Liver (tissue), 8 donors: ENCODE measurements at regions not wholly inside any gene's neighbourhood (a gene's known extent, or its start where the extent isn't known, plus 50 kb on each side); places are given as distances from the start of the nearest gene placed in this dataset.
A peak's percentile ranks its signal among the peaks of the same experiment; 100 is the strongest.

ENCODE experiments used
- DNase-seq: peaks from one replicate; pipeline ENCODE4 v3.0.0-alpha.2; 2017; ENCODE audit warnings: low spot score
- H3K27ac ChIP-seq, 2 donors: one replicate each; pipeline ENCODE4 v1.7.0; 2013; ENCODE audit warnings: inconsistent platforms in 2 of 2, low read length in 2 of 2, control low read depth in 1 of 2, low read depth in 1 of 2, mild to moderate bottlenecking in 1 of 2
- H3K27me3 ChIP-seq, 4 donors: one replicate each; pipeline versions ENCODE4 v1.6.1 to v1.7.0; 2013; ENCODE audit warnings: low read length in 3 of 4, inconsistent platforms in 1 of 4, mild to moderate bottlenecking in 1 of 4, moderate library complexity in 1 of 4; ENCODE audit not compliant: control insufficient read depth in 4 of 4, insufficient read depth in 4 of 4
- H3K36me3 ChIP-seq, 4 donors: one replicate each; pipeline versions ENCODE4 v1.6.1 to v1.7.0; 2013; ENCODE audit warnings: low read length in 3 of 4, mild to moderate bottlenecking in 3 of 4, low read depth in 1 of 4, moderate library complexity in 1 of 4; ENCODE audit not compliant: control insufficient read depth in 4 of 4, insufficient read depth in 3 of 4
- H3K4me1 ChIP-seq, 4 donors: one replicate each; pipeline versions ENCODE4 v1.6.1 to v1.7.0; 2013; ENCODE audit warnings: low read length in 3 of 4, mild to moderate bottlenecking in 3 of 4, moderate library complexity in 1 of 4; ENCODE audit not compliant: control insufficient read depth in 4 of 4, insufficient read depth in 4 of 4
- H3K4me3 ChIP-seq, 3 donors: one replicate each; pipeline versions ENCODE4 v1.6.1 to v1.7.0; 2013; ENCODE audit warnings: low read length in 3 of 3, control low read depth in 1 of 3, low read depth in 1 of 3, mild to moderate bottlenecking in 1 of 3
- H3K9ac ChIP-seq, 2 donors: one replicate each; pipeline ENCODE4 v1.7.0; 2013; ENCODE audit warnings: low read length in 2 of 2, mild to moderate bottlenecking in 2 of 2, moderate library complexity in 2 of 2, control low read depth in 1 of 2, low read depth in 1 of 2
- H3K9me3 ChIP-seq, 4 donors: one replicate each; pipeline versions ENCODE4 v1.6.1 to v1.7.0; 2013; ENCODE audit warnings: low read length in 3 of 4; ENCODE audit not compliant: control insufficient read depth in 4 of 4
- ATF3 ChIP-seq: IDR thresholded peaks from 2 replicates; pipeline ENCODE4 v1.6.1; 2016; ENCODE audit warnings: antibody characterized with exemption
- CTCF ChIP-seq: fragments of 150-350 bp; IDR thresholded peaks from 2 replicates; pipeline ENCODE4 v1.5.1; 2017; ENCODE audit warnings: improper control_type of control experiment, low read depth, low read length; ENCODE audit not compliant: missing input control
- EGR1 ChIP-seq, 2 donors: IDR thresholded peaks; 2 replicates each; pipeline ENCODE4 v1.6.1; 2016 to 2018; ENCODE audit warnings: antibody characterized with exemption in 2 of 2, low read depth in 2 of 2
- FOXA2 ChIP-seq: IDR thresholded peaks from 2 replicates; pipeline ENCODE4 v1.6.1; 2016; ENCODE audit warnings: antibody characterized with exemption
- GABPA ChIP-seq, 2 donors: IDR thresholded peaks in 1 of 2; conservative IDR thresholded peaks in 1 of 2; 2 replicates each; pipeline ENCODE4 v1.6.1; 2016; ENCODE audit warnings: antibody characterized with exemption in 2 of 2, mild to moderate bottlenecking in 1 of 2, moderate library complexity in 1 of 2
- HNF4A ChIP-seq, 2 donors: conservative IDR thresholded peaks; 2 replicates each; pipeline ENCODE4 v1.6.1; 2016; ENCODE audit warnings: antibody characterized with exemption in 2 of 2, mild to moderate bottlenecking in 2 of 2
- HNF4G ChIP-seq: IDR thresholded peaks from 2 replicates; pipeline ENCODE4 v1.6.1; 2016; ENCODE audit warnings: antibody characterized with exemption
- MAX ChIP-seq: IDR thresholded peaks from 2 replicates; pipeline ENCODE4 v1.6.1; 2016; ENCODE audit warnings: antibody characterized with exemption
- NR2F2 ChIP-seq: IDR thresholded peaks from 2 replicates; pipeline ENCODE4 v1.6.1; 2016; ENCODE audit warnings: antibody characterized with exemption
- RAD21 ChIP-seq, 2 donors: IDR thresholded peaks; 2 replicates each; pipeline ENCODE4 v1.6.1; 2016; ENCODE audit warnings: antibody characterized with exemption in 2 of 2, mild to moderate bottlenecking in 2 of 2
- RXRA ChIP-seq, 2 donors: IDR thresholded peaks; 2 replicates each; pipeline ENCODE4 v1.6.1; 2017 to 2018; ENCODE audit warnings: antibody characterized with exemption in 2 of 2, mild to moderate bottlenecking in 1 of 2
- SP1 ChIP-seq: IDR thresholded peaks from 2 replicates; pipeline ENCODE4 v1.6.1; 2018; ENCODE audit warnings: antibody characterized with exemption, mild to moderate bottlenecking
- TAF1 ChIP-seq: conservative IDR thresholded peaks from 2 replicates; pipeline ENCODE4 v1.6.1; 2016; ENCODE audit warnings: antibody characterized with exemption, mild to moderate bottlenecking
- YY1 ChIP-seq: IDR thresholded peaks from 2 replicates; pipeline ENCODE4 v1.6.1; 2016; ENCODE audit warnings: antibody characterized with exemption, mild to moderate bottlenecking
- ZBTB33 ChIP-seq: IDR thresholded peaks from 2 replicates; pipeline ENCODE4 v1.6.1; 2016; ENCODE audit warnings: antibody characterized with exemption
- WGBS: extraction: QIAGEN DNeasy Blood & Tissue Kit; methylation state at CpG from one replicate; pipeline ENCODE4 v1.1.7; 2013; 5-methylcytosine and 5-hydroxymethylcytosine counted together
- donor health status: healthy.
- donor health status: healthy.
- donor health status: healthy.
- donor health status: healthy.
- donor health status: healthy.

GRCh38 chr13:32838945-32839344 lies 177.3 kb upstream of the KL start:
- no peaks in the 10 kb centered on the region for H3K27me3 ChIP-seq
- H3K36me3 ChIP-seq, result no peaks in the 10 kb centered on the region
- TF ChIP-seq FOXA2 (peak; percentile 42), TAF1 (no peak), MAX (no peak), SP1 (peak; percentile 79), HNF4G (no peak), NR2F2 (no peak), ZBTB33 (no peak), YY1 (no peak), HNF4A (conservative IDR thresholded peaks at IDR 0.05) (peak; percentile 4 to 36), CTCF (no peak), RAD21 (IDR thresholded peaks at IDR 0.05) (peak; percentile 40 to 54), RXRA (IDR thresholded peaks at IDR 0.05) (peak; percentile 32 to 37), GABPA (IDR thresholded peaks at IDR 0.05 in 1 of 2, conservative IDR thresholded peaks at IDR 0.05 in 1 of 2) (no peak)
- peaks cover 0 to 6% (median 5%) of the 10 kb centered on the region in 4 donors for H3K4me1 ChIP-seq
- peak overlapping the region; percentile 21 to 66 for H3K27ac ChIP-seq
- 17% methylated on average over 3 of the region's 3 CpGs for WGBS
- no peak for DNase-seq
- H3K9me3 ChIP-seq, result no peaks in the 10 kb centered on the region
- no peak overlapping the region for H3K4me3 ChIP-seq
- peak overlapping the region in 1 of 2 donors; percentile 11 for H3K9ac ChIP-seq

GRCh38 chr13:32840113-32840512 lies 176.1 kb upstream of the KL start:
- no peak for DNase-seq
- 88% methylated on average over 5 of the region's 5 CpGs for WGBS
- no peak overlapping the region for H3K27ac ChIP-seq
- TF ChIP-seq ATF3, result no peak
- no peak for TF ChIP-seq ZBTB33
- TF ChIP-seq EGR1 (IDR thresholded peaks at IDR 0.05; ENCODE audit: low read depth in 2 of 2), result no peak
- H3K27me3 ChIP-seq, result no peaks in the 10 kb centered on the region
- peaks cover 0 to 6% (median 5%) of the 10 kb centered on the region in 4 donors for H3K4me1 ChIP-seq
- no peaks in the 10 kb centered on the region for H3K9me3 ChIP-seq
- H3K4me3 ChIP-seq, result no peak overlapping the region
- H3K9ac ChIP-seq, result no peak overlapping the region
- H3K36me3 ChIP-seq, result no peaks in the 10 kb centered on the region
